ENCODE measurements at regions not wholly inside any gene's neighbourhood (a gene's known extent, or its start where the extent isn't known, plus 50 kb on each side); places are given as distances from the start of the nearest gene placed in this dataset.
"Not testable (repeated sequence)": the region's sequence is repeated elsewhere in the genome, so short reads cannot be mapped to it uniquely, and the experiment has no call there.

DNA sequence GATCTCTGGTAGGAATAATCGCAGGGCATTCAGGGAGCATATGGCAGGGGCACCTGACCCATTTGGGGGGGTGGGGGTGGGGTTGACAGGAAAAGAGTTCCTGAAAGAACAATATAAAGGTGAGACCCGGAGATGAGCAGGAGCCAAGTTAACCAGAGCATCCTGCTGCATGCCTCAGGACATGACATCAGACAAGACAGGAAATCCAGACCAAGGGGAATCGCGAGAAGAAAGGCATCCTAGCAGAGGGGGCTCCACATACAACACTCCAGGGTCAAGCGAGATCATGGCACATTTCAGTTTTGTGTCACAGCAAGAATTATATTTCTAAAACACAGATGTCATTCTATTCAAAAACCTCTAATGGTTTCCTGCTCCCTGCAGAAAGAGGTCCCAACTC lies 393.1 kb downstream of the COG6 start:
- CTCF ChIA-PET, result no interaction called here
- Mint-ChIP-seq H3K27ac (no peak overlapping the region), H3K36me3 (ENCODE audit: low read depth) (no peaks in the 10 kb centered on the region), H3K27me3 (peaks cover 4% of the 10 kb centered on the region), H3K4me1 (ENCODE audit: low read depth) (no peaks in the 10 kb centered on the region), H3K4me3 (no peak overlapping the region), H3K9me3 (no peaks in the 10 kb centered on the region)
- no peak for DNase-seq
- ATAC-seq (ENCODE audit: poor library complexity), result no peak
- Histone ChIP-seq H3K27ac (ENCODE audit: low read depth in 1 of 2, low read length in 2 of 2) (no peak overlapping the region), H3K9me3 (ENCODE audit: control insufficient read depth in 1 of 2, insufficient read depth in 1 of 2, low read length in 2 of 2) (no peaks in the 10 kb centered on the region), H3K27me3 (ENCODE audit: control insufficient read depth in 1 of 2, insufficient read depth in 2 of 2, low read length in 2 of 2) (no peaks in the 10 kb centered on the region), H3K4me3 (ENCODE audit: low read length) (no peak overlapping the region), H3K4me1 (ENCODE audit: insufficient read depth, low read length) (no peaks in the 10 kb centered on the region), H3K36me3 (ENCODE audit: insufficient read depth, low read length) (no peaks in the 10 kb centered on the region)
- TF ChIP-seq, protein P1, sequence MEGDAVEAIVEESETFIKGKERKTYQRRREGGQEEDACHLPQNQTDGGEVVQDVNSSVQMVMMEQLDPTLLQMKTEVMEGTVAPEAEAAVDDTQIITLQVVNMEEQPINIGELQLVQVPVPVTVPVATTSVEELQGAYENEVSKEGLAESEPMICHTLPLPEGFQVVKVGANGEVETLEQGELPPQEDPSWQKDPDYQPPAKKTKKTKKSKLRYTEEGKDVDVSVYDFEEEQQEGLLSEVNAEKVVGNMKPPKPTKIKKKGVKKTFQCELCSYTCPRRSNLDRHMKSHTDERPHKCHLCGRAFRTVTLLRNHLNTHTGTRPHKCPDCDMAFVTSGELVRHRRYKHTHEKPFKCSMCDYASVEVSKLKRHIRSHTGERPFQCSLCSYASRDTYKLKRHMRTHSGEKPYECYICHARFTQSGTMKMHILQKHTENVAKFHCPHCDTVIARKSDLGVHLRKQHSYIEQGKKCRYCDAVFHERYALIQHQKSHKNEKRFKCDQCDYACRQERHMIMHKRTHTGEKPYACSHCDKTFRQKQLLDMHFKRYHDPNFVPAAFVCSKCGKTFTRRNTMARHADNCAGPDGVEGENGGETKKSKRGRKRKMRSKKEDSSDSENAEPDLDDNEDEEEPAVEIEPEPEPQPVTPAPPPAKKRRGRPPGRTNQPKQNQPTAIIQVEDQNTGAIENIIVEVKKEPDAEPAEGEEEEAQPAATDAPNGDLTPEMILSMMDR (IDR thresholded peaks at IDR 0.05), result no peak
- POLR2A ChIA-PET, result no interaction called here
- intact Hi-C loops (cut with DNase I, micrococcal nuclease), result no loop called here

DNA sequence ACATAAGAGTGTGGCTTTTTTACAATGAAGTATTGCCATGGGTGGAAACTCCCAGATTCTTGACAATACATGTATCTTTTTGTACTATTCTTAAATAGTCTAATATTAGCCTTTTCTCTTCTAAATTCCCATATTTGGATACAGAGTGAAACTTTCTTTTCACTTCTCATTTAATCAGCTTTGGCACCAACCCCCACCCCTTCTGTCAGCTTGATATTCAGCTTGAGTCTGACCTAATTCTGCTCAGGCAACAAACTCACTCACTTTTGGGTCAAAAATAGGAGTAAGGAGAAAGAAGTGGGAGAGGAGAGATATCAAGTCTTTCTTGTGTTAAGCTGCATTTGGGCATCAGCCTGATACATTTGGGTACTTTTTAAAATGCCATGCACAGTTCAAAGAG lies 397.5 kb downstream of the COG6 start:
- Mint-ChIP-seq H3K27ac (no peak overlapping the region), H3K4me1 (ENCODE audit: low read depth) (no peaks in the 10 kb centered on the region), H3K36me3 (ENCODE audit: low read depth) (no peaks in the 10 kb centered on the region), H3K27me3 (no peaks in the 10 kb centered on the region), H3K9me3 (no peaks in the 10 kb centered on the region), H3K4me3 (no peak overlapping the region)
- Histone ChIP-seq H3K27me3 (ENCODE audit: control insufficient read depth in 1 of 2, insufficient read depth in 2 of 2, low read length in 2 of 2) (no peaks in the 10 kb centered on the region), H3K4me1 (ENCODE audit: insufficient read depth, low read length) (no peaks in the 10 kb centered on the region), H3K4me3 (ENCODE audit: low read length) (no peak overlapping the region), H3K27ac (ENCODE audit: low read depth in 1 of 2, low read length in 2 of 2) (no peak overlapping the region), H3K36me3 (ENCODE audit: insufficient read depth, low read length) (no peaks in the 10 kb centered on the region), H3K9me3 (ENCODE audit: control insufficient read depth in 1 of 2, insufficient read depth in 1 of 2, low read length in 2 of 2) (no peaks in the 10 kb centered on the region)
- ATAC-seq (ENCODE audit: poor library complexity) (no peak), DNase-seq (no peak)
- TF ChIP-seq, protein P1 (IDR thresholded peaks at IDR 0.05), result no peak
- ChIA-PET POLR2A (no interaction called here), CTCF (no interaction called here)
- intact Hi-C loops (cut with DNase I, micrococcal nuclease), result no loop called here

DNA sequence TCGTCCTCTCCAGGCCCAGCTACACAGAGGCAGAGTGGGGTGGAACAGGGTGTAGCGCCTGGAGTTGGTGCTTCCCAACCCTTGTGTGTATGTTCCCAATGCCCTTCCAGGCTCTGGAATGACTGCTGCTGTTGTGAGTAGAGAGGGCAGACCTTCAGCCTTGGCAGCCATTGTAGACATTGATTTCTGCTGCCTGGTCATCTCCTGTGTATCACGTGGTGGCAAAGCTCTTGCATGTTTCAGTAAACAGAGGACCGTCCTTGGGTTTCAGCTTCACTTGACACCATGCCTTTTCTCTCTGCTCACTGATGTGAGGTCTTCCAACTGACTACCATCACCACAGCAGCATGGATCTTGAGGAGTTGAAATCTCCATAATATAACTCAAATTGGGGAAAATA lies 397.9 kb downstream of the COG6 start:
- no peaks in the 10 kb centered on the region for H3K36me3 ChIP-seq (ENCODE audit: insufficient read depth, low read length)
- H3K4me1 ChIP-seq (ENCODE audit: insufficient read depth, low read length), result no peaks in the 10 kb centered on the region
- H3K4me3 ChIP-seq (ENCODE audit: low read length), result no peak overlapping the region
- CTCF ChIA-PET, result no interaction called here
- no peak for DNase-seq
- no peaks in the 10 kb centered on the region for H3K36me3 Mint-ChIP-seq (ENCODE audit: low read depth)
- H3K4me3 Mint-ChIP-seq, result no peak overlapping the region
- no peak overlapping the region for H3K27ac Mint-ChIP-seq
- POLR2A ChIA-PET, result no interaction called here
- TF ChIP-seq, protein P1 (IDR thresholded peaks at IDR 0.05), result no peak
- H3K4me1 Mint-ChIP-seq (ENCODE audit: low read depth), result no peaks in the 10 kb centered on the region
- H3K27ac ChIP-seq (ENCODE audit: low read depth in 1 of 2, low read length in 2 of 2), result no peak overlapping the region
- no peak for ATAC-seq (ENCODE audit: poor library complexity)
- intact Hi-C loops (cut with DNase I, micrococcal nuclease), result no loop called here
- no peaks in the 10 kb centered on the region for H3K27me3 Mint-ChIP-seq
- no peaks in the 10 kb centered on the region for H3K9me3 Mint-ChIP-seq
- no peaks in the 10 kb centered on the region for H3K9me3 ChIP-seq (ENCODE audit: control insufficient read depth in 1 of 2, insufficient read depth in 1 of 2, low read length in 2 of 2)
- H3K27me3 ChIP-seq (ENCODE audit: control insufficient read depth in 1 of 2, insufficient read depth in 2 of 2, low read length in 2 of 2), result no peaks in the 10 kb centered on the region

DNA sequence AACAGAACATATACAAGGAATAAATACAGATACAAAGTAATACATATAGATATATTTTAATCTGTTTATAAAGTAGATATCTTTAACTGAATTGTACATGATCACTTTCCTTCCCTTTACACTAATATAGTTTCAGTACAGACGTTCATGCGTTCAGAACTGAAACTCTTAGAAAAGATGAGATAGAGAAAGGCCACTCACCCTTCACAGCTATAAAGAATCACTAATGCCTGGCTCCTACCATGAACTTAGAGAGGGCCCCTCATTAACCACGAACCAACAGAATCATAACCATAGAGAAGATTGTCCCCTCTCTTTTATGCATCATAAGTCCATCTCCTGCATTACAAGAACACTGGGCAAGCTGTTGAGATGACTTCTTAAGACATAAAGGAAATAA lies 399.0 kb downstream of the COG6 start:
- H3K36me3 Mint-ChIP-seq (ENCODE audit: low read depth); CTCF ChIA-PET: not testable (repeated sequence)

More for the DNA sequence above, 399.0 kb downstream of the COG6 start:
- H3K4me3 Mint-ChIP-seq; intact Hi-C loops (cut with DNase I, micrococcal nuclease); H3K27me3 Mint-ChIP-seq; H3K4me1 ChIP-seq (ENCODE audit: insufficient read depth, low read length); H3K27ac Mint-ChIP-seq; H3K27me3 ChIP-seq (ENCODE audit: control insufficient read depth in 1 of 2, insufficient read depth in 2 of 2, low read length in 2 of 2); H3K36me3 ChIP-seq (ENCODE audit: insufficient read depth, low read length); H3K9me3 ChIP-seq (ENCODE audit: control insufficient read depth in 1 of 2, insufficient read depth in 1 of 2, low read length in 2 of 2); H3K4me3 ChIP-seq (ENCODE audit: low read length); DNase-seq; H3K9me3 Mint-ChIP-seq; H3K27ac ChIP-seq (ENCODE audit: low read depth in 1 of 2, low read length in 2 of 2); ATAC-seq (ENCODE audit: poor library complexity); H3K4me1 Mint-ChIP-seq (ENCODE audit: low read depth); POLR2A ChIA-PET: not testable (repeated sequence)
